Occipital lobe (tissue), 1 donor: ENCODE measurements at regions not wholly inside any gene's neighbourhood (a gene's known extent, or its start where the extent isn't known, plus 50 kb on each side); places are given as distances from the start of the nearest gene placed in this dataset.
A peak's percentile ranks its signal among the peaks of the same experiment; 100 is the strongest.
"Not testable (repeated sequence)": the region's sequence is repeated elsewhere in the genome, so short reads cannot be mapped to it uniquely, and the experiment has no call there.

Experiments
- DNase-seq: peaks from one replicate; lab custom pipeline; 2025; lab: John Stamatoyannopoulos, UW

DNA sequence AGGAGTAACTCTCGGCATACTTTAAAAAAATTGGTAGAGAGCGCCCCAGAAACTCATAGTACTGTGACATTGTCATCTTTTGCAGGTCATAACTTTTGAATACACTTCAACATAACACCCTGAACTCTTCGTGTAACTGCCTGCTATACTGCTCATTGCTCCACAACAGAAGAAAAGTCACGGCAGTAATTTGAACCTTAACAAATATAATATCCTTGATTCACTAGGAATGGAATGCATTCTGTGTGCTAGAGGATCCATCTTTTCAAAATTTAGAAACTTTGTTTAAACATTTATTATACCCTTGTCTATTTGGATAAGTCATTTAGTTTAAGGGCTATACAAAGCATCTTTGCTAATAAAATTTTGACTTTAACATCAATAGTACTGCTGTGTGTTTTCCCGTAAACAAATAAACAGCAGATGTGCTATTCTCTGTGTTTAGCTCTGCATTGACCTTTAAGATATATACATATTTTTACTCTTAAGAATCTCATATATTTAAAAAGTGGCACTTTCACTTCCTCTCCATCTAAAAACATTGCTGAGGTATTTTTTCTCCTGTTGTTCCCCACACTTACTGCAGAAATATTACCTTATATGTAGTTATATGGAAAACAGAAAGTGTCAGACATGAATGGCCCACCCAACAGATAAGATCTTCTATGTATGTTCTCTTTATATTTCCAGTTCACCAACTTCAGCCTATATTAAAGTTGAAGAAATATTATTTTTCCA lies 217.6 kb upstream of the TMEM229A start:
- no peak for DNase-seq

DNA sequence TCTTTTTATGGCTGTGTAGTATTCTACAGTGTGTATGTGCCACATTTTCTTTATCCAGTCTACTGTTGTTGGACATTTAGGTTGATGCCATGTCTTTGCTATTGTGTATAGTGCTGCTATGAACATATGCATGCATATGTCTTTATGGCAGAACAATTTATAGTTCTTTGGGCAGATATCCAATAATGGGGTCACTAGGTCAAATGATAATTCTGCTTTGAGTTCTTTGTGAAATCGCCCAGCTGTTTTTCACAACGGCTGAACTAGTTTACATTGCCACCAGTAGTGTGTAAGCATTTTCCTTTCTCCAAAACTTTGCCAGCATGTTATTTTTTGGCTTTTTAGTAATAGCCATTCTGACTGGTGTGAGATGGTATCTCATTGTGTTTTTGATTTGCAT lies 214.8 kb upstream of the TMEM229A start:
- DNase-seq, result no peak

DNA sequence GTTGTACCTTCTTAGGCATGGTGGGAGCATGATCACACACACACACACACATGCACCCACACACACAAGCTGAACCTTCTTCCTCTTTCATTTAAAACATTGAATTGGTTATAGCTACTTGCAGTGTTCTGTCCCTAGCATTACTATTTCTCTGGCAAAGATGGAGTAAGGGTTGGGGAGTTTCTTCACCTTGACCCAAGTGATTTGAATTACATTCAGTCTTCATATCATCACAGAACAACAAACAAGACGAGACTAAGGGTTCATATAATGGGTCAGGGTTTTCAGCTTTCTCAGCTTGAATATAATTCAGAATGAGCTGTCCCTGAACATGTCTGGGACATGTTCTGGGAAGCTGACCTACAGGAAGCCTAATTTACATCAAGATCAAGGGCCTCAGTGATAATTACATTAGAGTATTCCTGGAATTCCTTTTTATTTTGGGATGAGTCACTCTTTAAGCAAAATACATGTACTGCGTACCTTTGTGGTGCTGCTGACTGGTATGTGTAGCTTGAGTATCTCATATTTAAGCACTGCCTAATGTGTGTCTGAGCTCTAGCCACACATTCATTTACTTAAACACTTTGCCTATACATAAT lies 213.5 kb upstream of the TMEM229A start:
- no peak for DNase-seq

DNA sequence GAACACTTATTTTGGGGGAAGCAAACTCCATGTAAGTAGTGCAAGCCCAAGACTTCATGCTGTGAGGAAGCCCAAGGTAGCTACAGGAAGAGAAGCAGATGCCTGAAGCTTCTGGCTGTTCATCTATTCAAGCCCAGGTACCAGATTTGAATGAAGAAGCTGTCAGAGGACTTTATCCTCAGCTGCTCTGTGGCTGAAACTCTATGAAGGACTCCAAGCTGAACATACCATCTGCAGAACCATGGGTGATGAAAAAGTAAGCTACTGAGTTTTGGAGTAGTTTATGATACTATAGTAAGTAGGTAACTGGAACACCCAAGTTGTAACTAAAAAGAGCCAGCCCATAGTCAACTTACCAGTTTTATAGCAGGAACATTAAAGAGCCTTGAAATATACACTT lies 211.6 kb upstream of the TMEM229A start:
- not testable (repeated sequence) for DNase-seq

DNA sequence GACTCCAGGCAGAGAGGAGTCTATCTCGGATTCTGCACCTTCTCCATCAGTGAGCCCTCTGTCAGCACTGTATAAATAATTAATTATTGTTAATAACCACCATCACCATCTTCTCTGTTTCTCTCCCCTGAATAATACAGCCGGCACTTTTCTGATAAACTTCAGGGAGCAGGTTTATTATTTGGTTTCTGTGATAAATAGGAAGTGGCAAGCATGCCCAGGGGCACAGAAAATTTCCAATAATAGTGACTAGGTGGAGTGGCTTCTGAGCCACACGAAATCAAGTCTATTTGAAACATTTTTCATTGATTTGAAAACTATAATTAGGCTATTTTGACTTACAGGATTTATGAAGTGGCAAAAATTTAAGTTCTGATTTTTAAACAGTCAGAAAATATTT lies 186.8 kb upstream of the TMEM229A start:
- DNase-seq, result no peak

DNA sequence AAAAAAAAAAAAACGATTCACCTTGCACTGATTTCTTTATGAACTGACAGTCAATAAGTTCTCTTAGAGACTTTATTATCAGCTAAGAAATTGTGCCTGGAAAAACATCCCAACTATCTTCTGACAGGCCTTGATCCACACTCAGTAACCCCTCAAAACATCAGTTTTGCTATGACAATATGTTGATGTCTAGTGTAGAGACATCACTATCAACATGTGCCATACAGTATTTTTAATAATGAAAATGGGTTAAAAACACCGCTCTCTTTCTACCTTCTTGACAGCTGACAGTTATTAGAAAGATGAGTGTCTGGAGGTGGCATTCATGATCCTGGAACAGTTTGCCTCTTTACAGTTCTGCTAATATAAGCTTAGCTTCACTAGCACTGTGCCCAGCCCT lies 175.8 kb upstream of the TMEM229A start:
- no peak for DNase-seq

DNA sequence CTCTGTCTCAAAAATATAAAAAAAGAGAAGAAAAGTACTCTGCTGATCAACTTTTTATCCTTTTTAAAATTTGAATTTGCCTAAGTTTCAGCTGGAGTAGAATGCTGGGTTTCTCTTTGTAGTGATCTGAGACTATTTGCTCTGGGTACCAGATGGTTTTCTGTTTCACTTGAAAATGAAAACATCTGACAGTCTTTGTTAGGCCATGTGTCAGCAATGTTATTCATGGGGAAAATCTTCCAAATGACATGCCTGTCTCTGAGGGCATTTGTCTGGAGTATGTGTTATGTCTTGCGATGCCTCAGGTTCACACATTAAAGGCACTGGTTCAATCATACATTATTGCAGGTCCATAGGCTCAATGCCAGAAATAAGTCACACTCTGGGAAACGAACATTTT lies 175.3 kb upstream of the TMEM229A start:
- no peak for DNase-seq

DNA sequence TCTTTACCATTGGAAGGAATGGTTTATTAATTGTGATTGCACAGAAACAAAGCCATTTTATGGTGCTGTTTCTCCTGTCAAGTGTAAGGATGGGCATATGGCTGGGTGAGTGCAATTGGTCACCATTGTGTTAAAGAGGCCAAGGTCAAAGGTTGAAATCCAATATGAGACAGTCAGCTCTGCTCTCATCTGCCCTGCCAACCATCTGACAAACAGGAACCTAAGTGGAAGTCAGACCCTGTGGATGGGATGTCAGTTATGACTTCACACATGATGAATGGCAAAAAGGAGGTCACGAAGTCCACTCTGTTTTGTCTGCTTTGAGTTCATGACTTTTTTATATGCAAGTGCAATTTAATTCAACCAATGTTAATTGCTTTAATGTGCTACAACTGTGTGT lies 172.7 kb upstream of the TMEM229A start:
- no peak for DNase-seq

DNA sequence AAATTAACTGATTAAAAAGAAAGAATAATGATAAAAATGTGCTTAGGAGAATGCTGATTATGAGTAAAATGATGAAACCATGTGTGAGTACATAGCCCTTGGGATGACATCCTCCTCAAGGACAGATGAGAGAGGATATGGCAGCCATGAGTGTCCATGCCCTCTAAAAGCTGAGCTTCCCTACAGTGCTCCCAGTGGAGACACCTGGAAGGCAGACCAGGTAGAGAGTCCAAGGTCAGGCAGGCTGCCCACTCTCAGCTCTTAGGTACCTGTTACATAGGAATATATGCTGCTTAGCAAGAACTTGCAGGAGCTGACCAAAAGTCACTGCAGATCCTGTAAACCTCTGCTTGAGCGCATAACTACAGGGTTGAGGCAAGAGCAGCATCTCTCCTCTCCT lies 169.7 kb upstream of the TMEM229A start:
- DNase-seq, result no peak

DNA sequence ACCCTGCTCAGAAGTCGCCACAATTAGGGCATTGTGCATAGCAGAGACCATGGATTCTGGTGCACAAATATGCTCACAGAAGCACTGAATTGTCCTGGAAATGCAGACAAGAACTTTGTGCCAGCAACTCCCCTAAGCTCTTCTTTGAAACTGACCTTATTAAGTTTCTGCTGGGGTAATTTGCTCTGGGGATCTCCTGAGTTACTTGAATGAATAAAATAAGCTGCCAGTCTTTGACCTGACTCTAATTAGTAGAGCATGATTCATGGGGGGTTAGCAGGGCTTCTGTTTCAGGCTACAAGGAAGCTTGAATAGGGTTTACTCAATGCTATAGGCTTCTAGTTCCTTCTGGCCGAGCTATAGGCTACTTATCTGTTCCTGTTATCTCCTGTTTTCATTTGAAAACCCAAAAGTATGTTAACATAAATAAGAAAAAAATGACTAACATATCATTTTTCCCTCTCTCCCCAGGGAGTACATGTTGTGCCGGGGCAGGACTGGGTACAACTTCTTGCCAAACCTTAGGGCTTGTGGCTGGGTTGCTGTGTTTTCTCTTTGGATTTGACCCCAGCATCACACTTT lies 169.0 kb upstream of the TMEM229A start:
- DNase-seq, result no peak

DNA sequence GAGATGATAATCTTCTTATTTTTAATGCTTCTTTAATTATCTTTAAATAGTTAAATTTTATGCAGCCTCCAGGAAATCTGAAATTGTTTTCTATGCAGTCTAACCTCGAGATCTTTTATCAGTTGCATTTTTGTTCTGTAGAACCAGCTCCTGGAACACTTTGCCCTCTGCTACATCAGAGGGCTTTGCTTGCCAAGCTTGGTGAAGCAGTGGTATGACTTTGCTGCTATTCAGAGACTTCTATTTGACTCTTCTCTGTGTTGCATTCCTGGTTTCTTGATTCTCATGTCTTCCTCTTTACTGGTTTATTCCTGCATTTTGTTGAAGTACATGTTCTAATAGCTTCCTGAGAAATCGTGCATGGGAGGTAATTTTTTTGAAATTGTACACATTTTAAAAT lies 163.7 kb upstream of the TMEM229A start:
- no peak for DNase-seq

DNA sequence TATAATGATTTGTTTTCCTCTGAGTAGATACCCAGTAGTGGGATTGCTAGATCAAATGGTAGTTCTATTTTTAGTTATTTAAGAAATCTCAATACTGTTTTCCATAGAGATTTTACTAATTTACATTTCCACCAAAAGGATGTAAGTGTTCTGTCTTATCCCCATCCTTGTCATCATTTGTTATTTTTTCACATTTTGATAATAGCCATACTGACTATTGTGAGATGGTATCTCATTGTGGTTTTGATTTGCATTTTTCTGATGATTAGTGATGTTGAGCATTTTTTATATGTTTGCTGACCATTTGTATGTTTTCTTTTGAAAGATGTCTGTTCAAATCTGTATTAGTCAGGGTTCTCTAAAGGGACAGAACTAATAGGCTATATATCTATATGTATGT lies 160.0 kb upstream of the TMEM229A start:
- DNase-seq, result no peak

DNA sequence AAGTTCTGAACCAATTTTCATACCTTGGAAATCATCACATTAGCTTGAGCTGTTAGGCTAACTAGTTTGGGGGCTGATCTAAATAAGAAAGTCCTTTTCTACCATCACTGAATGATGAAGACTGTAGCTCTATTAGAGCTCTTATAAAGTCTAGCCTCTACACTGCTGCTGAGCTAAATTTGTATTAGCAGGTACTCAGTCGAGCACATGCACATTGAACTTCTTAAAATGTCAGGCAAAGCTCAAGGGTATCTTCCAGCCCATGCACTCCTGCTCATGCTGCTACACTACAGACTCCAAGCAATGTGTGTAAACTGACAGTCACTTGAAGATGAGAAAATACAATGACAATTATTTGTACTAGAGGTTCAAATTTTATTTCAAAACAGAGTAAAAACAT lies 158.8 kb upstream of the TMEM229A start:
- DNase-seq, result no peak

DNA sequence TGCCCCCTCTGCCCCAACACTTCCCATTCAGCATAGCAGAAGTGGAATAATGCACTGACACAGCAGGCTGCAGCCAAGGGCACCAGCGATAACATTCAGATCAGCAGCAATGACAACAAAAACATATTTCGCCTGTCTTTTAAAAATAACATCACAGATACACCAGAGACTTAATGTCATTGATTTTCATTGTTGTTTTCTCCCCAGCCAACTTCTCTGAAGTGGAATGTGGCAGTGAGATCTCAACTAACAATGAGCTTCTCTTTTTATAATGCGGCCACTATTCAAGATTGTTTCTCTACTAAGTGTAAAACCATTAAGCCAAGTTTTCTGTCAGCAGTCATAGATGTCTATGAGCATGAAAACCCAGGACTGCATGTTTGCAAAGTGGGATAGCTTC lies 158.2 kb upstream of the TMEM229A start:
- no peak for DNase-seq

DNA sequence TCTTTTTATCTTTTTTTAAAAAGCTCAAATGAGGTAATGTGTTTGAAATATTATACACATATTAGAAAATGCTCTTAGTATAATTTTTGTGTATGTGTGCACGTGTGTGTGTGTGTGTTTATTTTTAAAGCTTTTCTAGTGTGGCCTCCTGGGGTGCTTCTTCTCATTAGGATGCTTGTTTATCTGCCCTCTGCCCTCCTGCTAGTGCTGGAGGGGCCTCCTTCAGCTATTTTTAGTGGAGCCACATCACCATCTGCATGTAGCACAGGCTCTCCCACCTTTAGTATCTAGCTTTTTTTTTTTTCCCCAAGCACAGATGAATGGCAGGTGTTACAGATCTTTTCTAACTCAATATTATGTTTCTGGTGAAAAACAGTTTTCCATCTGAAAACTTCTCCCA lies 155.7 kb upstream of the TMEM229A start:
- DNase-seq, result no peak

DNA sequence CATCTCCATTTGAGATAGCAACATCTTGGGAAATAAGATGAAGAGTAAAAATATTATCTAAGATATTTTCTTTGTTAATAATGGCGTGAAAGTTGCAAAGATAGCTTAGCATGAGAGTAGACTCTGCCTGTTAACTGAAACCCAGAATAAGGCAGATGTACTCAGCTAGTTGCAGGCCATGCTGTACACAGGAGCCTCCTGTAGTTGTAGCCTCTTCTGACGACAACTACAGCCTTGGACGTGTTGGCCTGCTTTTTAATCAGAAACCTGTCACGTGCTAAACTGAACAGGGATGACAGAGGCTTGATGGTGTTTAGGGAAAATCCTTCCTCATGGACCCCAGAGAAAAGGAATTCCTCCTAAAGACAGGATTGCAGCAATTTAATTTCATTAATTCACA lies 155.1 kb upstream of the TMEM229A start:
- DNase-seq, result no peak

DNA sequence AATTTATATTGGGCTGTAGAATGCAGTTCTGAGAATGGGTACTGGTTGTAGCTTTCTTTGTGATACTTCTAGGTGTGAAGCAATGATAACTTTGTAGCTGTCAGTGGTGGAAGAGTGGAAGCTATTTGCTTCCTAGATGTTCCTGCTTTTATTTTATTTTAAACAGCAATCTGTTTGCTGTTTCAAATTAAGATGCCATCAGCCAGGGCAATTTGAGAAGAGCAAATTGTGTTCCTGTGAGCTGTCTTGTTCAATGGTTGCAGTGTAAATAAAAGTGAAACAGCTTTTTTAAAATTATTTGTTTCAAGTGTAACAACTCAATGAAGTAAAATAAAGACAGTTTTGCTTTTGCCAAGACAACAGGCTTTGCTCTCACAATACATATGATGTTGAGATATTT lies 150.8 kb upstream of the TMEM229A start:
- no peak for DNase-seq

DNA sequence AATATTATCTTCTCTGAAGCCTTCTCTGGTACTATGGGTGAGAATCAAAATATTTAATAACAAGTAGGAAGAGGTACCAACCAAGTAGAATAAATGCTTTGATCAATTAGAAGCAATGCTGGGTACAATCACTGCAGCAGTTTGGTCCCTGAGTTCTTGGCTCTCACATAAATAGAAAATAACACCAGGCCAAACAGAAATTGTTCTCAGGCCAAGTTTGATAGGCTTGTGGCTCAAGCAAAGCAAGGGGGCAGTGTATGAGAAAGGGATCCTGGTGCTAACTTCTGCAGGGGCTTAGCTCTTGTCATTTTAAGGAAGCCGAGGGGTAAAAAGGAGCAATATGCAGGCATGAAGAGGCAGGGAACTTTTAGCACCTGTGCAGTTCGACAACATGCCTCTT lies 146.8 kb upstream of the TMEM229A start:
- no peak for DNase-seq

DNA sequence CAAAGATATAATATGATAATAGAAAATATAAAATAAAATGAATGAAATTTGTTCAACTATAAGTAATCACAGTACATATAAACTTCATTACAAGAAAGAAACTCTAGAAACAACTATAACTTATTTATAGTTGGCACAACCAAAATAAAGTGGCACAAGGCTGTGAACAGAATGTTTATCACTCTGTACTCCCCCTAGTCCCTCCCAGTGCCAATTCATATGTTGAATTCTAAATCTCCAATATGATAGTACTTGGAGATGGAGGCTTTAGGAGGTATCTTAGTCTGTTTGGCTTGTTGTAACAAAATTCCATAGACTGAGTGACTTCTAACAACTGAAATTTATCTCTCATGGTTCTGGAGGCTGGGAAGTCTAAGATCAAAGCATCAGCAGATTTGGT lies 145.0 kb upstream of the TMEM229A start:
- DNase-seq, result no peak

DNA sequence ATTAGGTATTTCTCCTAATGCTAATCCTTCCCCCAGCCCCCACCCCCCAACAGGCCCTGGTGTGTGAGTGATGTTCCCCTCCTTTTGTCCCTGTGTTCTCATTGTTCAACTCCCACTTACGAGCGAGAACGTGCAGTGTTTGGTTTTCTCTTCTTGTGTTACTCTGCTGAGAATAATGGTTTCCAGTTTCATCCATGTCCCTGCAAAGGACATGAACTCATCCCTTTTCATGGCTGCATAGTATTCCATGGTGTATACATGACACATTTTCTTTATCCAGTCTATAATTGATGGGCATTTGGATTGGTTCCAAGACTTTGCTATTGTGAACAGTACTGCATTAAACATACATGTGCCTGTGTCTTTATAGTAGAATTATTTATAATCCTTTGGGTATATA lies 138.9 kb upstream of the TMEM229A start:
- DNase-seq, result not testable (repeated sequence)

DNA sequence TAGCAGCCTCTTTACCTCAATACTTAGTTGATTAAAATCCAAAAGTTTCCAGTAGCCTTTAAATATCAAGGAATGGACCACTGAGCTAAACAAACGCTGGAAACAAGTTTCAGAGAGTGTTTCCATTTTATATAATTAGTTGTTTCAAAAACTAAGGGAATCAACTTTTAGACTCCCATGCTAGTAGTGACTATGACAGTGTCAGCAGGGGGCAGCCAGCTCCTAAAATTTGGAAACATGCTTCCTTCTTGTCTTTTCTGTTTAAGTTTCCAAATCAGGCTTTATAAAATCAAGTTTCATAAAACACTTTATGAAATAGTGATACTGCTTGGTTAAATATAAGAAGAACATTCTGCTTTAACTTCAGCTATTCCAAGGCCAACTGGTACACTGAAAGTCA lies 138.2 kb upstream of the TMEM229A start:
- DNase-seq, result peak; percentile 10

DNA sequence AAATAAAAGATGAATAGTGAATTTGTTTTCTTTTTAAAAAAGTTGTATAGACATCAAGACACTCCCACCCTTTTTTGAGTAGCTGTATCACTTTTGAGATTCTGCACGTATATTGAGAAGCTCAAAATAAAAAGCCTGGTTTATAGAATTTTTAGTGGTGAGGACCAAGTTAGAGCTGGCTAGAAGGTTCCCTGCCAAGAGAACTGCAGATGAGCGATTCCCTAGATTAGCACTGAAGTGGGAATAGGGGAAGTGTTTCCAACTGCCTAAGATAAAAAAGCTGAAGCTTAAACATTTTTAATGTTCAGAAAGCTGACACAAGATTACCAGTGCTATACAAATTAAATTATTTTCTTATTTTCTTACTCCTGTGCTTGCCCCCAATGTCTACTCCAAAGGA lies 135.7 kb upstream of the TMEM229A start:
- DNase-seq, result no peak

DNA sequence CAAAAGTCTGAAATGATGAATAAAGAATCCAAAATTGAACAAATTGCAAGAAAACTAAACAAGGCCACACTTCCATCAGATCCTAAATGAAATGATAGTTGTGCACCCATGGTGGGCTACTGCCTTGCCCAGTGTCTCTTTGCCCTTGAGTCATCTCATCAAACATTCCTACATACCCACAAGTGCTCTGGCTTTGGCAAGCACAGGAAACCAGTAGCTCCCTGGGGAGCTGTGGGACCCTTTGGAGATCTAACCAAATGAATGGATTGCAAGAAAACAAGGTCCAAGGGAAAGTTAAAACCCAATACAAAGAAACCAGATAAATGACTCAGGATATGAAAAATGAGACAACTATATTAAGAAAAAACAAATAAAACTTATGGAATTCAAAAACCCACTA lies 129.8 kb upstream of the TMEM229A start:
- no peak for DNase-seq
